ENCODE measurements at regions not wholly inside any gene's neighbourhood (a gene's known extent, or its start where the extent isn't known, plus 50 kb on each side); places are given as distances from the start of the nearest gene placed in this dataset.

- TF ChIP-seq EP300 (IDR thresholded peaks at IDR 0.05; ENCODE audit: borderline replicate concordance in 1 of 2, low read depth in 1 of 2, low read length in 1 of 2) (no peak), TAF1 (IDR thresholded peaks at IDR 0.05; ENCODE audit: borderline replicate concordance, low read depth, low read length) (no peak)
- TF ChIP-seq, protein P1, sequence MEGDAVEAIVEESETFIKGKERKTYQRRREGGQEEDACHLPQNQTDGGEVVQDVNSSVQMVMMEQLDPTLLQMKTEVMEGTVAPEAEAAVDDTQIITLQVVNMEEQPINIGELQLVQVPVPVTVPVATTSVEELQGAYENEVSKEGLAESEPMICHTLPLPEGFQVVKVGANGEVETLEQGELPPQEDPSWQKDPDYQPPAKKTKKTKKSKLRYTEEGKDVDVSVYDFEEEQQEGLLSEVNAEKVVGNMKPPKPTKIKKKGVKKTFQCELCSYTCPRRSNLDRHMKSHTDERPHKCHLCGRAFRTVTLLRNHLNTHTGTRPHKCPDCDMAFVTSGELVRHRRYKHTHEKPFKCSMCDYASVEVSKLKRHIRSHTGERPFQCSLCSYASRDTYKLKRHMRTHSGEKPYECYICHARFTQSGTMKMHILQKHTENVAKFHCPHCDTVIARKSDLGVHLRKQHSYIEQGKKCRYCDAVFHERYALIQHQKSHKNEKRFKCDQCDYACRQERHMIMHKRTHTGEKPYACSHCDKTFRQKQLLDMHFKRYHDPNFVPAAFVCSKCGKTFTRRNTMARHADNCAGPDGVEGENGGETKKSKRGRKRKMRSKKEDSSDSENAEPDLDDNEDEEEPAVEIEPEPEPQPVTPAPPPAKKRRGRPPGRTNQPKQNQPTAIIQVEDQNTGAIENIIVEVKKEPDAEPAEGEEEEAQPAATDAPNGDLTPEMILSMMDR (IDR thresholded peaks at IDR 0.05): no peak
These were observed 331.7 kb upstream of the PROX1 start for GRCh38 chr1:213656039-213656438.

All from SK-N-SH (cell line).